Mesothelial cell of epicardium (in vitro differentiated cells): ENCODE measurements at regions not wholly inside any gene's neighbourhood (a gene's known extent, or its start where the extent isn't known, plus 50 kb on each side); places are given as distances from the start of the nearest gene placed in this dataset.
"Not testable (repeated sequence)": the region's sequence is repeated elsewhere in the genome, so short reads cannot be mapped to it uniquely, and the experiment has no call there.

Source experiments
- DNase-seq, 2 experiments: peaks; one replicate each; pipeline ENCODE4 v3.0.0; 2021; ENCODE audit warnings: low spot score in 2 of 2; ENCODE audit not compliant: unreplicated experiment in 2 of 2
- H3K27ac Mint-ChIP-seq: 2 replicates; pipeline ENCODE4 v1.8.0; 2021; ENCODE audit warnings: mixed read lengths
- H3K27me3 Mint-ChIP-seq: 2 replicates; pipeline ENCODE4 v1.8.0; 2021; ENCODE audit warnings: low read depth, mixed read lengths
- H3K36me3 Mint-ChIP-seq: 2 replicates; pipeline ENCODE4 v1.8.0; 2021; ENCODE audit warnings: mixed read lengths
- H3K4me1 Mint-ChIP-seq: 2 replicates; pipeline ENCODE4 v1.8.0; 2021; ENCODE audit warnings: mixed read lengths
- H3K4me3 Mint-ChIP-seq: 2 replicates; pipeline ENCODE4 v1.8.0; 2021; ENCODE audit warnings: mild to moderate bottlenecking, moderate library complexity, mixed read lengths
- H3K9me3 Mint-ChIP-seq: 2 replicates; pipeline ENCODE4 v1.8.0; 2021; ENCODE audit warnings: mixed read lengths
- CTCF ChIP-seq: fragments of 200-600 bp; sonication (generic); IDR thresholded peaks from one replicate; pipeline ENCODE4 v1.5.0; 2021; ENCODE audit warnings: antibody characterized with exemption; ENCODE audit not compliant: unreplicated experiment

- H3K9me3 Mint-ChIP-seq: no peaks in the 10 kb centered on the region
- H3K4me1 Mint-ChIP-seq: no peaks in the 10 kb centered on the region
- H3K36me3 Mint-ChIP-seq: no peaks in the 10 kb centered on the region
- DNase-seq: no peak
- TF ChIP-seq CTCF: no peak
- no peak overlapping the region for H3K27ac Mint-ChIP-seq
- H3K4me3 Mint-ChIP-seq: no peak overlapping the region
- no peaks in the 10 kb centered on the region for H3K27me3 Mint-ChIP-seq
Measured at GRCh38 chr13:44643256-44643655, 67.1 kb upstream of the TSC22D1 start.

GRCh38 chr13:44637581-44637980 lies 61.5 kb upstream of the TSC22D1 start:
- H3K27me3 Mint-ChIP-seq: no peaks in the 10 kb centered on the region
- TF ChIP-seq CTCF: no peak
- no peak overlapping the region for H3K4me3 Mint-ChIP-seq
- no peaks in the 10 kb centered on the region for H3K9me3 Mint-ChIP-seq
- H3K27ac Mint-ChIP-seq: no peak overlapping the region
- no peaks in the 10 kb centered on the region for H3K36me3 Mint-ChIP-seq
- DNase-seq: no peak
- no peaks in the 10 kb centered on the region for H3K4me1 Mint-ChIP-seq

GRCh38 chr13:44629465-44630183 lies 53.5 kb upstream of the TSC22D1 start:
- H3K4me3 Mint-ChIP-seq: no peak overlapping the region
- H3K27ac Mint-ChIP-seq: peak overlapping the region; percentile 2
- no peak for DNase-seq
- H3K9me3 Mint-ChIP-seq: no peaks in the 10 kb centered on the region
- H3K36me3 Mint-ChIP-seq: no peaks in the 10 kb centered on the region
- H3K27me3 Mint-ChIP-seq: no peaks in the 10 kb centered on the region
- H3K4me1 Mint-ChIP-seq: no peaks in the 10 kb centered on the region
- TF ChIP-seq CTCF: no peak

- not testable (repeated sequence) for H3K4me1 Mint-ChIP-seq, H3K9me3 Mint-ChIP-seq, H3K27ac Mint-ChIP-seq, DNase-seq, H3K4me3 Mint-ChIP-seq, H3K36me3 Mint-ChIP-seq, H3K27me3 Mint-ChIP-seq
Measured at GRCh38 chr13:44628826-44629225, 52.7 kb upstream of the TSC22D1 start.

GRCh38 chr13:44627441-44627840 lies 51.3 kb upstream of the TSC22D1 start:
- Mint-ChIP-seq H3K9me3 (no peaks in the 10 kb centered on the region), H3K4me3 (no peak overlapping the region), H3K27ac (no peak overlapping the region), H3K27me3 (no peaks in the 10 kb centered on the region), H3K4me1 (no peaks in the 10 kb centered on the region), H3K36me3 (no peaks in the 10 kb centered on the region)
- no peak for TF ChIP-seq CTCF
- DNase-seq: no peak

GRCh38 chr13:44626176-44626575 lies 50.0 kb upstream of the TSC22D1 start:
- H3K9me3 Mint-ChIP-seq: no peaks in the 10 kb centered on the region
- no peaks in the 10 kb centered on the region for H3K4me1 Mint-ChIP-seq
- no peak for TF ChIP-seq CTCF
- no peaks in the 10 kb centered on the region for H3K36me3 Mint-ChIP-seq
- H3K27me3 Mint-ChIP-seq: no peaks in the 10 kb centered on the region
- no peak for DNase-seq
- no peak overlapping the region for H3K27ac Mint-ChIP-seq
- no peak overlapping the region for H3K4me3 Mint-ChIP-seq
